ENCODE measurements at regions not wholly inside any gene's neighbourhood (a gene's known extent, or its start where the extent isn't known, plus 50 kb on each side); places are given as distances from the start of the nearest gene placed in this dataset.
"Not testable (repeated sequence)": the region's sequence is repeated elsewhere in the genome, so short reads cannot be mapped to it uniquely, and the experiment has no call there.

DNA sequence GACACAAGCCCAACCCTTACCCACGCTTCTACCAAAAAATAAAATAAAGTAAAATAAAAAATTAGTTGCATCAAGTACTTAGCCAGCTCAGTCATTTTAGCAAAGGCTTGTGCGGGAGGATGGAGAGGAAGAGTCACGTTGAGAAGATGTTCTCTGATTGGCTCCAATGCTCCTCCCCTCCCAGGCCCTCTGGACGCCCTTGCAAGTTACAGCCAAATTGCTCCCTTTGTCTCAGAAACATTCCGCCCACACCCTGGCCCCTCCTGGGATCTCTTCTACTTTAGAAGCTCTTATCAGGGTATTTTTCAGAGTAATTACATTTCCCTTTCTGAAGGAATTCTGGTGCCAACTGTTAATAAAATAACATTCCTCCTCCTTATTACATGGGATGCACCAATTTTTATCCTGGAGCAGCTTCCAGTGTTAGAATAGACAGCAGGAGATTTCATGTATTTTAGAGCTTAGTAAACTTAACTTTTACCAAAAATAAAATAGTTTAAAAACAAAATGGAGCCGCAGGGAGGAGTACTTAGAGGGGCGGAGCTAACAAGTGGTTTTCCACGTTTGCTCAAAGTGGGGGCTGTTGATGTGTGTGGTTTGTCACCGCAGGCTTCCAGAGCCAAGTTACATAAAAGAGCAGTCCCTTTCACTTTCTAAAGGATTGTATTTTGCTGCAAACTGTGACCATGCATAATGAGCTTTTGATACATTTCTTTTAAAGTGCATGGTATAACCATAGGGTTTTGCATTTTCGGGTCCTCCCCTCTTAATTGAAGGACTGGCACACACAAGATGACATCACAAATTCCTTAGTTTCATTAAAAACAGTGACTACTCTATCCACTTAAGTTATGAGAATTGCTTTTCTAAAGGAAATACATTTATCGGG, 71.7 kb upstream of the RAP1B start:
- DNase-seq (peak in 3 of 4 donors; percentile 17 to 46 (median 21)), ATAC-seq (peak; percentile 47)
- WGBS, 2 donors = 35 to 48% methylated on average over 11 of the region's 11 CpGs
- no peak for TF ChIP-seq POLR2A (IDR thresholded peaks at IDR 0.05)
- TF ChIP-seq, protein P1, sequence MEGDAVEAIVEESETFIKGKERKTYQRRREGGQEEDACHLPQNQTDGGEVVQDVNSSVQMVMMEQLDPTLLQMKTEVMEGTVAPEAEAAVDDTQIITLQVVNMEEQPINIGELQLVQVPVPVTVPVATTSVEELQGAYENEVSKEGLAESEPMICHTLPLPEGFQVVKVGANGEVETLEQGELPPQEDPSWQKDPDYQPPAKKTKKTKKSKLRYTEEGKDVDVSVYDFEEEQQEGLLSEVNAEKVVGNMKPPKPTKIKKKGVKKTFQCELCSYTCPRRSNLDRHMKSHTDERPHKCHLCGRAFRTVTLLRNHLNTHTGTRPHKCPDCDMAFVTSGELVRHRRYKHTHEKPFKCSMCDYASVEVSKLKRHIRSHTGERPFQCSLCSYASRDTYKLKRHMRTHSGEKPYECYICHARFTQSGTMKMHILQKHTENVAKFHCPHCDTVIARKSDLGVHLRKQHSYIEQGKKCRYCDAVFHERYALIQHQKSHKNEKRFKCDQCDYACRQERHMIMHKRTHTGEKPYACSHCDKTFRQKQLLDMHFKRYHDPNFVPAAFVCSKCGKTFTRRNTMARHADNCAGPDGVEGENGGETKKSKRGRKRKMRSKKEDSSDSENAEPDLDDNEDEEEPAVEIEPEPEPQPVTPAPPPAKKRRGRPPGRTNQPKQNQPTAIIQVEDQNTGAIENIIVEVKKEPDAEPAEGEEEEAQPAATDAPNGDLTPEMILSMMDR (IDR thresholded peaks at IDR 0.05) = no peak
- H3K36me3 ChIP-seq (replicated peaks in 1 of 2; ENCODE audit: insufficient read depth in 1 of 2, low read depth in 2 of 2) = no peaks in the 10 kb centered on the region
- no peaks in the 10 kb centered on the region for H3K27me3 ChIP-seq
- intact Hi-C loops (cut with DNase I) = no loop called here
- H3K9me3 ChIP-seq = no peaks in the 10 kb centered on the region
- H3K4me3 ChIP-seq = no peak overlapping the region
- peak overlapping the region in 2 of 4 donors; percentile 25 to 48 for H3K27ac ChIP-seq
- no peaks in the 10 kb centered on the region for H3K4me1 ChIP-seq

DNA sequence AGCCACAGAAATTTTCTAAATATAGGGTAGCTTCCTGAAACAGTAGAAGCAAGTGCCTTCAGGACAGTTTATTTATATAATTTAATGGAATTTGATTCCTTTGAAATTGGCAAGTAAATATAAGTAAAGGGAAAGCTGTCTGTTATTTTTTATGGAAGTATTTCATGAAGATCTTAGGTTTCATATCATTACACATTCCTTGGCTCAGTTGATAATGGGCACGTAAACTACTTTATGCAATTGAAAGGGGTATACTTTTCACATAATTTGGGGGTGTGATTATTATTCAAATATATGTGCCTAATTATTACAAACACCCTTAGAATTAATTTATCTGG, 71.1 kb upstream of the RAP1B start:
- Histone ChIP-seq H3K36me3 (replicated peaks in 1 of 2; ENCODE audit: insufficient read depth in 1 of 2, low read depth in 2 of 2) (no peaks in the 10 kb centered on the region), H3K4me3 (no peak overlapping the region), H3K4me1 (no peaks in the 10 kb centered on the region), H3K27me3 (no peaks in the 10 kb centered on the region), H3K27ac (peak overlapping the region in 1 of 4 donors; percentile 25), H3K9me3 (no peaks in the 10 kb centered on the region)
- DNase-seq (no peak), ATAC-seq (no peak)
- intact Hi-C loops (cut with DNase I) = no loop called here
- no peak for TF ChIP-seq POLR2A (IDR thresholded peaks at IDR 0.05)
- TF ChIP-seq, protein P1 (IDR thresholded peaks at IDR 0.05) = no peak
- WGBS, 2 donors = 78 to 94% methylated on average over 1 of the region's 1 CpG

DNA sequence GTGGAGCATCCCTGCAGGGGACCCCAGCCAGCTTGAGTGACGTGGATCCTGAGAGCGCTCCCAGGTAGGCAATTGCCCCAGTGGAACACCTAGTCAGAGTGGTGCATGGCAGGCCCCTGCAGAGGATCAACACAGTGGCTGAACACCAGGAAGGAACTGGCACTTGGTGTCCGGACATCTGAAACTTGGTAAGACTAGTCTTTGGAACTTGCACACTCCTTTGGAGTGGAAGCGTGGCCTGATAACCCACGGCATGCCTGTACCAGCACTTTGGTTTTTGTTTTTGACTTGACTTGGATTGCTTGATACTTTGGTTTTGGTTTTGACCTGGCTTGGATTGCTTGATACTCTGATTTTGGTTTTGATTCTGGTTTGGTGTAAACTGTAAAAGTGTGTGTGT, 69.9 kb upstream of the RAP1B start:
- H3K9me3 ChIP-seq; DNase-seq; ATAC-seq; H3K27ac ChIP-seq; intact Hi-C loops (cut with DNase I); H3K4me1 ChIP-seq; H3K4me3 ChIP-seq; H3K27me3 ChIP-seq; H3K36me3 ChIP-seq (replicated peaks in 1 of 2; ENCODE audit: insufficient read depth in 1 of 2, low read depth in 2 of 2): not testable (repeated sequence)
- WGBS, 2 donors = 85 to 91% methylated on average over 5 of the region's 5 CpGs

DNA sequence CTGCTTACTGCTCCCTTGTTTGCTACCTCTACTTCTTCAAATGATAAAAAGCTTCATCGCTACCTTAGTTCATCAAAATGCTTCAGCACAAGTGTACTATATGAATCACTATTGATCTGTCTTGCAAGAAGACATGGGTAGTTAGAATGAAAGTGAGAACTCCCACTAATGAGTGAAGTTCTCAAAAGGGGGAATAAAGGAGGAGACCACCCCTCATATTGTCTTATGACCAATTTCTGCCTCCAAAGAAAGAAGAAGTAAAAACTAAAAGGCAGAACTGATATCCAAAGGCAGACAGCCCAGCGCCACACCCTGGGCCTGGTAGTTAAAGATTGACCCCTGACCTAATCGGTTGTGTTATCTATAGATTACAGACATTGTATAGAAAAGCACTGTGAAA, 63.4 kb upstream of the RAP1B start:
- H3K27me3 ChIP-seq; intact Hi-C loops (cut with DNase I); H3K36me3 ChIP-seq (replicated peaks in 1 of 2; ENCODE audit: insufficient read depth in 1 of 2, low read depth in 2 of 2); DNase-seq; H3K27ac ChIP-seq; ATAC-seq; H3K4me3 ChIP-seq; H3K4me1 ChIP-seq: not testable (repeated sequence)
- WGBS, 2 donors = 62 to 76% methylated on average over 3 of the region's 3 CpGs
- H3K9me3 ChIP-seq = peaks cover 0 to 15% (median 0%) of the 10 kb centered on the region in 3 donors

DNA sequence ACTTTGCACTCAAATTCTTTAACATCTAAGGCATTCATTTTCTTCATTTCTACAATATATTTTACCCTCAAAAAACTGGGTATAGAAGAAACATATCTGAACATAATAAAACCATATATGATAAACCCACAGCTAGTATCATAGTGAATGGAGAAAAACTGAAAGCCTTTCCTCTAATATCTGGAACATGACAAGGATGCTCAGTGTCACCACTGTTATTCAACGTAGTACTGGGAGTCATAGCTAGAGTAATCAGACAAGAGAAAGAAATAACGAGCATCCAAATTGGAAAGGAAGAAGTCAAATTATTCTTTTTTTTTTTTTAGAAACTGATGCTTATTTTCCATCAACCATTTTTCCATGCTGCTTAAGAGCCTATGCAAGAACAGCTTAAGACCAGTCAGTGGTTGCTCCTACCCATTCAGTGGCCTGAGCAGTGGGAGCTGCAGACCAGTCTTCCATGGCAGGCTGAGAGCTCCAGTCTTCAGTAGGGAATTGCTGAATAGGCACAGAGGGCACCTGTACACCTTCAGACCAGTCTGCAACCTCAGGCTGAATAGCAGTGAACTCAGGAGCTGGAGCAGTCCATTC, 58.0 kb upstream of the RAP1B start:
- DNase-seq = not testable (repeated sequence)

DNA sequence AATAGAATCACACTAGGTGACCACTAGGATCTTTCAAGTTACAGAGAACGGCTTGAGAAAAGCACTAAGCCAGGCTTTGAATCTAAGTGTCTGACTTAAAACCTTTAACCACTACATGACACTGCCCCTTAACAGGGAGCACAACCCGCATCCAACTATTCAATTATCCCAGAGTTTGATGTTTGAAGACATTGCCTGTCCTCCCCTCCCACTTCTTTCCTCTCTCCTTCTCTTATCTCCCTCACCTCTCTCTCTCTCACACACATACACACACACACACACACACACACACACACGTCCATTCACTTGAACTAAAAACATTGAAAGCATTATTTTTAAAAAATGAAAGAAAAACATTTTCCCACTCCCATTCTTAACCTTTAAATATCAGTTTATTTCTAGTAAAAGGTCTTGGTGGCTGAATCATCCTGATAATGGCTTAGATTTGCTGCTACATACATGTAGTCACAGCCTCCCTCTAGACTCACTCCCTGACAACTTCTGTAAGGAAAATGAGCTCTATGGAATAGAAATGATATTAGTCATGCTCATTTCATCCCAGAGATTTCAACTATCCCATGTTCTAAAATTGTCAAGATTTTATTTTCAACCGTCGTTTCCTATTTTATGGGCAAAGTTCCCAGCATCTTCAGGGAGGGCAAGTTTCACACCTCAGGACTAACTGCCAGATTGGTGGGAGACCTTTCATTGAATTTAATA, 53.5 kb upstream of the RAP1B start:
- TF ChIP-seq, protein P1 (IDR thresholded peaks at IDR 0.05) = no peak
- TF ChIP-seq POLR2A (IDR thresholded peaks at IDR 0.05) = no peak
- H3K9me3 ChIP-seq = no peaks in the 10 kb centered on the region
- H3K36me3 ChIP-seq (replicated peaks in 1 of 2; ENCODE audit: insufficient read depth in 1 of 2, low read depth in 2 of 2) = no peaks in the 10 kb centered on the region
- intact Hi-C loops (cut with DNase I) = no loop called here
- DNase-seq (no peak), ATAC-seq (no peak)
- H3K4me3 ChIP-seq = no peak overlapping the region
- WGBS, 2 donors = 39 to 47% methylated on average over 5 of the region's 5 CpGs
- H3K4me1 ChIP-seq = no peaks in the 10 kb centered on the region
- H3K27ac ChIP-seq = no peak overlapping the region
- H3K27me3 ChIP-seq = no peaks in the 10 kb centered on the region

More for the DNA sequence above, 58.0 kb upstream of the RAP1B start:
- H3K27ac ChIP-seq; H3K36me3 ChIP-seq (replicated peaks in 1 of 2; ENCODE audit: insufficient read depth in 1 of 2, low read depth in 2 of 2); H3K9me3 ChIP-seq; H3K4me3 ChIP-seq; intact Hi-C loops (cut with DNase I); ATAC-seq; H3K27me3 ChIP-seq; H3K4me1 ChIP-seq: not testable (repeated sequence)
- WGBS, 2 donors = 52 to 54% methylated on average over 2 of the region's 2 CpGs

All from body of pancreas (tissue), 4 donors.